ENCODE measurements at regions not wholly inside any gene's neighbourhood (a gene's known extent, or its start where the extent isn't known, plus 50 kb on each side); places are given as distances from the start of the nearest gene placed in this dataset.

GRCh38 chr9:14497476-14497875, 183.5 kb upstream of the NFIB start:
- TF ChIP-seq CTCF (IDR thresholded peaks at IDR 0.05; ENCODE audit: extremely low read depth in 1 of 2, insufficient read depth in 1 of 2, low read depth in 1 of 2, low read length in 2 of 2) (no peak), POLR2A (IDR thresholded peaks at IDR 0.05; ENCODE audit: low read depth, low read length) (no peak), EZH2 (IDR thresholded peaks at IDR 0.05; ENCODE audit: borderline replicate concordance, low read depth, low read length, severe bottlenecking) (no peak), MYC (IDR thresholded peaks at IDR 0.05; ENCODE audit: low read depth, low read length) (no peak), MAX (IDR thresholded peaks at IDR 0.05; ENCODE audit: insufficient read depth, insufficient read length) (no peak), JUN (IDR thresholded peaks at IDR 0.05; ENCODE audit: borderline replicate concordance, insufficient read depth, insufficient read length, low read depth) (no peak), FOS (IDR thresholded peaks at IDR 0.05; ENCODE audit: borderline replicate concordance, insufficient read depth, low read length) (no peak)
